ENCODE measurements at regions not wholly inside any gene's neighbourhood (a gene's known extent, or its start where the extent isn't known, plus 50 kb on each side); places are given as distances from the start of the nearest gene placed in this dataset.
"Not testable (repeated sequence)": the region's sequence is repeated elsewhere in the genome, so short reads cannot be mapped to it uniquely, and the experiment has no call there.

GRCh38 chr2:208673631-208674030, 267.0 kb downstream of the PTH2R start:
- FAIRE-seq (no peak), DNase-seq (ENCODE audit: insufficient read length, low spot score) (no peak)

GRCh38 chr2:208674919-208675318, 268.3 kb downstream of the PTH2R start:
- FAIRE-seq = peak; percentile 28

GRCh38 chr2:208685929-208686328, 279.3 kb downstream of the PTH2R start:
- not testable (repeated sequence) for DNase-seq (ENCODE audit: insufficient read length, low spot score); FAIRE-seq

More at GRCh38 chr2:208674919-208675318, 268.3 kb downstream of the PTH2R start:
- DNase-seq (ENCODE audit: insufficient read length, low spot score) = no peak

GRCh38 chr2:208686665-208687064, 280.1 kb downstream of the PTH2R start:
- FAIRE-seq (no peak), DNase-seq (ENCODE audit: insufficient read length, low spot score) (no peak)

GRCh38 chr2:208687720-208688119, 281.1 kb downstream of the PTH2R start:
- DNase-seq (ENCODE audit: insufficient read length, low spot score); FAIRE-seq: not testable (repeated sequence)

GRCh38 chr2:208698114-208698513, 291.5 kb downstream of the PTH2R start:
- DNase-seq (ENCODE audit: insufficient read length, low spot score) (no peak), FAIRE-seq (no peak)

- DNase-seq (ENCODE audit: insufficient read length, low spot score) (no peak), FAIRE-seq (no peak)
These were observed 301.9 kb downstream of the PTH2R start for GRCh38 chr2:208708486-208708885.

GRCh38 chr2:208711598-208711997, 305.0 kb downstream of the PTH2R start:
- DNase-seq (ENCODE audit: insufficient read length, low spot score) = no peak

GRCh38 chr2:208713066-208713745, 306.6 kb downstream of the PTH2R start:
- FAIRE-seq (no peak), DNase-seq (ENCODE audit: insufficient read length, low spot score) (no peak)

More at GRCh38 chr2:208711598-208711997, 305.0 kb downstream of the PTH2R start:
- FAIRE-seq = no peak

- DNase-seq (ENCODE audit: insufficient read length, low spot score) (no peak), FAIRE-seq (no peak)
These were observed 312.2 kb downstream of the PTH2R start for GRCh38 chr2:208718828-208719227.

GRCh38 chr2:208722731-208723130, 316.1 kb downstream of the PTH2R start:
- DNase-seq (ENCODE audit: insufficient read length, low spot score) = no peak
- FAIRE-seq = no peak

GRCh38 chr2:208725280-208725679, 318.7 kb downstream of the PTH2R start:
- no peak for DNase-seq (ENCODE audit: insufficient read length, low spot score)
- no peak for FAIRE-seq

- FAIRE-seq (no peak), DNase-seq (ENCODE audit: insufficient read length, low spot score) (no peak)
These were observed 319.6 kb downstream of the PTH2R start for GRCh38 chr2:208726242-208726641.

- FAIRE-seq; DNase-seq (ENCODE audit: insufficient read length, low spot score): not testable (repeated sequence)
These were observed 345.2 kb downstream of the PTH2R start for GRCh38 chr2:208751663-208752415.

GRCh38 chr2:208757364-208757763, 350.8 kb downstream of the PTH2R start:
- FAIRE-seq (no peak), DNase-seq (ENCODE audit: insufficient read length, low spot score) (no peak)

GRCh38 chr2:208773074-208773473, 366.5 kb downstream of the PTH2R start:
- DNase-seq (ENCODE audit: insufficient read length, low spot score); FAIRE-seq: not testable (repeated sequence)

- DNase-seq (ENCODE audit: insufficient read length, low spot score) (no peak), FAIRE-seq (no peak)
These were observed 374.6 kb downstream of the PTH2R start for GRCh38 chr2:208781166-208781565.

GRCh38 chr2:208782097-208782496, 375.5 kb downstream of the PTH2R start:
- no peak for FAIRE-seq
- no peak for DNase-seq (ENCODE audit: insufficient read length, low spot score)

- no peak for DNase-seq (ENCODE audit: insufficient read length, low spot score)
These were observed 376.6 kb downstream of the PTH2R start for GRCh38 chr2:208783184-208783583.

GRCh38 chr2:208784774-208785173, 378.2 kb downstream of the PTH2R start:
- not testable (repeated sequence) for FAIRE-seq; DNase-seq (ENCODE audit: insufficient read length, low spot score)

More at GRCh38 chr2:208783184-208783583, 376.6 kb downstream of the PTH2R start:
- no peak for FAIRE-seq

- FAIRE-seq = no peak
- no peak for DNase-seq (ENCODE audit: insufficient read length, low spot score)
These were observed 384.7 kb downstream of the PTH2R start for GRCh38 chr2:208791257-208791656.

GRCh38 chr2:208792766-208793165, 386.2 kb downstream of the PTH2R start:
- FAIRE-seq (no peak), DNase-seq (ENCODE audit: insufficient read length, low spot score) (no peak)

Measured in GM19239 (cell line).